ENCODE measurements at regions not wholly inside any gene's neighbourhood (a gene's known extent, or its start where the extent isn't known, plus 50 kb on each side); places are given as distances from the start of the nearest gene placed in this dataset.
A peak's percentile ranks its signal among the peaks of the same experiment; 100 is the strongest.

DNA sequence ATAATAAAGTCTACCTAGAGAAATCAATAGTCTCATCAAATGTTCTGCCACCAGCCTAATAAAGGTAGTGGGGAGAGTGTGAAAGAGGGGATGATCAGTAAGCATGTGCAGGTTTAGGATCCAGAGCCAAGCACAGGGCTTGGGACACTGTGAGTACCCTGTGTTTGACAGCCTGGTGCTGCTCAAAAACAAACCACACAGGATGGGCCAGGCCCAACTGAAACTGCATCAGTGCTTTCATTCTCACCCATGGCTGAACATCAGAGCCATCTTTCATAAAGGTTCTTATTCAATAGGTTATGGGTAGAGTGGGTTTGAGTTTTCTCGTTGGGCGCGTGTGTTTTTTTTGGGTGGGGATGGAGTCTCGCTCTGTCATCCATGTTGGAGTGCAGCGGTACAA, 87.3 kb upstream of the NHSL1 start:
- Histone ChIP-seq H3K4me1 (ENCODE audit: control insufficient read depth in 1 of 2, insufficient read depth in 2 of 2, low read length in 2 of 2) (peaks cover 0 to 8% of the 10 kb centered on the region in 2 experiments; a peak in 3 of 4 replicates), H2AFZ (ENCODE audit: low read depth, low read length, poor library complexity, severe bottlenecking) (no peak overlapping the region), H3K4me3 (replicated peaks in 1 of 2; ENCODE audit: low read depth in 1 of 2, low read length in 2 of 2) (no peak overlapping the region), H3K36me3 (ENCODE audit: control insufficient read depth in 1 of 2, insufficient read depth in 2 of 2, low read length in 2 of 2) (no peaks in the 10 kb centered on the region), H4K20me1 (ENCODE audit: insufficient read depth) (no peaks in the 10 kb centered on the region), H3K9ac (ENCODE audit: low read length) (no peak overlapping the region), H3K27me3 (ENCODE audit: insufficient read depth, low read length) (no peaks in the 10 kb centered on the region), H3K79me2 (ENCODE audit: insufficient read depth, low read length) (no peaks in the 10 kb centered on the region), H3K4me2 (ENCODE audit: low read length) (no peak overlapping the region), H3K27ac (ENCODE audit: low read depth, low read length) (no peak overlapping the region), H3K9me3 (ENCODE audit: control insufficient read depth in 1 of 2, insufficient read depth in 1 of 2, low read depth in 1 of 2, low read length in 2 of 2) (no peaks in the 10 kb centered on the region), H3K9me2 (ENCODE audit: insufficient read depth) (no peaks in the 10 kb centered on the region)
- no TSS peak for BruUV-seq (replicated peaks)
- intact Hi-C loops (cut with micrococcal nuclease): no loop called here
- POLR2A ChIA-PET: interaction anchor here (1.6 kb wide), 1 partner anchor 12 kb away, joined by 3 read pairs; no protein-coding TSS in a partner anchor
- TF ChIP-seq SP1 (IDR thresholded peaks at IDR 0.05; ENCODE audit: low read depth): no peak
- no peak for TF ChIP-seq CEBPB (IDR thresholded peaks at IDR 0.05; ENCODE audit: low read depth)
- no peak for ATAC-seq
- CTCF ChIA-PET: no interaction called here
- RAD21 ChIA-PET (ENCODE audit: low non-redundant PET in 1 of 2, low total read pairs in 2 of 2, uncharacterized antibody in 2 of 2, unreplicated experiment in 2 of 2): interaction anchor here in 1 of 2 experiments (0.7 kb wide), 1 partner anchor 157 kb away, joined by 4 read pairs; no protein-coding TSS in a partner anchor
- no peak for DNase-seq (ENCODE audit: low read depth, low spot score)

DNA sequence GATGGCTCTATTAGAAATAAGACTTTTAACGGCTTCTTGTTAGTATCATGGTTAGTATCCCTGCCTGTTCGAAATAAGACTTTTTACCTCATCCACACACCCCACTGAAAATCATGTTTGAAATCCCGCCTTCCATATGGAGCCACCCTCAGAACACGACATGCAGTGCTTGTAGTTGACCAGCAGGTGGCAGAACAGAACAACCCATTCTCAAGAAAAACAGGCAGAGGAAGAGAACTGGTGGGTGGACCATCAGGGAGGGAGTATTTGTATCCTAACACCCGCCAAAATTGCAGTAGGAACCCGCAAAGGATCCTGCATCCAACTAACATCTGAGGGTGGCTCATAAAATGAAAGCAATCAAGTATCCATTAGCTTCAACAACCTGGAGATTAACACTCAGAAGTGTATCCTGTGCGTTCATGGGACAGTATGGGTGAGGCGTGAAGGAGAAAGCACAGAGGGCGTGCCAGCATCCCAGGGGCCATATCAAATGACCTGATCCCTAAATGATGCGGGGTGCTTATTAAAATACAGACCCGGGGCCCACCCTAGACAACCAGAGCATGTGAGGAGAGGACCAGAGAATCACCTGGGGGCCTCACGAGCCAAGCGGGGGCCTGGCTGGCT, 89.6 kb upstream of the NHSL1 start:
- no peaks in the 10 kb centered on the region for H3K9me3 ChIP-seq (ENCODE audit: control insufficient read depth in 1 of 2, insufficient read depth in 1 of 2, low read depth in 1 of 2, low read length in 2 of 2)
- no peaks in the 10 kb centered on the region for H3K9me2 ChIP-seq (ENCODE audit: insufficient read depth)
- CTCF ChIA-PET: interaction anchor here (0.8 to 1.5 kb wide), 3 partner anchors 177 to 240 kb away, joined by 3 to 13 read pairs (median 3); partner anchors contain the start of gene CCDC28A
- no peak overlapping the region for H2AFZ ChIP-seq (ENCODE audit: low read depth, low read length, poor library complexity, severe bottlenecking)
- no peaks in the 10 kb centered on the region for H3K79me2 ChIP-seq (ENCODE audit: insufficient read depth, low read length)
- no TSS peak for BruUV-seq (replicated peaks)
- intact Hi-C loops (cut with micrococcal nuclease): loop anchor here (1.0 to 2.0 kb wide), 2 partner anchors 160 to 177 kb away; no protein-coding TSS in a partner anchor
- TF ChIP-seq CBX3 (IDR thresholded peaks at IDR 0.05; ENCODE audit: low read depth): no peak
- TF ChIP-seq, protein P1, sequence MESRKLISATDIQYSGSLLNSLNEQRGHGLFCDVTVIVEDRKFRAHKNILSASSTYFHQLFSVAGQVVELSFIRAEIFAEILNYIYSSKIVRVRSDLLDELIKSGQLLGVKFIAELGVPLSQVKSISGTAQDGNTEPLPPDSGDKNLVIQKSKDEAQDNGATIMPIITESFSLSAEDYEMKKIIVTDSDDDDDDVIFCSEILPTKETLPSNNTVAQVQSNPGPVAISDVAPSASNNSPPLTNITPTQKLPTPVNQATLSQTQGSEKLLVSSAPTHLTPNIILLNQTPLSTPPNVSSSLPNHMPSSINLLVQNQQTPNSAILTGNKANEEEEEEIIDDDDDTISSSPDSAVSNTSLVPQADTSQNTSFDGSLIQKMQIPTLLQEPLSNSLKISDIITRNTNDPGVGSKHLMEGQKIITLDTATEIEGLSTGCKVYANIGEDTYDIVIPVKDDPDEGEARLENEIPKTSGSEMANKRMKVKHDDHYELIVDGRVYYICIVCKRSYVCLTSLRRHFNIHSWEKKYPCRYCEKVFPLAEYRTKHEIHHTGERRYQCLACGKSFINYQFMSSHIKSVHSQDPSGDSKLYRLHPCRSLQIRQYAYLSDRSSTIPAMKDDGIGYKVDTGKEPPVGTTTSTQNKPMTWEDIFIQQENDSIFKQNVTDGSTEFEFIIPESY (IDR thresholded peaks at IDR 0.05; ENCODE audit: extremely low read depth, insufficient replicate concordance, low read length): no peak
- TF ChIP-seq FOSL1 (IDR thresholded peaks at IDR 0.05; ENCODE audit: low read depth): no peak
- TF ChIP-seq, protein P2, sequence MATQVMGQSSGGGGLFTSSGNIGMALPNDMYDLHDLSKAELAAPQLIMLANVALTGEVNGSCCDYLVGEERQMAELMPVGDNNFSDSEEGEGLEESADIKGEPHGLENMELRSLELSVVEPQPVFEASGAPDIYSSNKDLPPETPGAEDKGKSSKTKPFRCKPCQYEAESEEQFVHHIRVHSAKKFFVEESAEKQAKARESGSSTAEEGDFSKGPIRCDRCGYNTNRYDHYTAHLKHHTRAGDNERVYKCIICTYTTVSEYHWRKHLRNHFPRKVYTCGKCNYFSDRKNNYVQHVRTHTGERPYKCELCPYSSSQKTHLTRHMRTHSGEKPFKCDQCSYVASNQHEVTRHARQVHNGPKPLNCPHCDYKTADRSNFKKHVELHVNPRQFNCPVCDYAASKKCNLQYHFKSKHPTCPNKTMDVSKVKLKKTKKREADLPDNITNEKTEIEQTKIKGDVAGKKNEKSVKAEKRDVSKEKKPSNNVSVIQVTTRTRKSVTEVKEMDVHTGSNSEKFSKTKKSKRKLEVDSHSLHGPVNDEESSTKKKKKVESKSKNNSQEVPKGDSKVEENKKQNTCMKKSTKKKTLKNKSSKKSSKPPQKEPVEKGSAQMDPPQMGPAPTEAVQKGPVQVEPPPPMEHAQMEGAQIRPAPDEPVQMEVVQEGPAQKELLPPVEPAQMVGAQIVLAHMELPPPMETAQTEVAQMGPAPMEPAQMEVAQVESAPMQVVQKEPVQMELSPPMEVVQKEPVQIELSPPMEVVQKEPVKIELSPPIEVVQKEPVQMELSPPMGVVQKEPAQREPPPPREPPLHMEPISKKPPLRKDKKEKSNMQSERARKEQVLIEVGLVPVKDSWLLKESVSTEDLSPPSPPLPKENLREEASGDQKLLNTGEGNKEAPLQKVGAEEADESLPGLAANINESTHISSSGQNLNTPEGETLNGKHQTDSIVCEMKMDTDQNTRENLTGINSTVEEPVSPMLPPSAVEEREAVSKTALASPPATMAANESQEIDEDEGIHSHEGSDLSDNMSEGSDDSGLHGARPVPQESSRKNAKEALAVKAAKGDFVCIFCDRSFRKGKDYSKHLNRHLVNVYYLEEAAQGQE (IDR thresholded peaks at IDR 0.05; ENCODE audit: low read depth): no peak
- TF ChIP-seq RAD21 (IDR thresholded peaks at IDR 0.05; ENCODE audit: low read depth): peak; percentile 91
- TF ChIP-seq, protein P3, sequence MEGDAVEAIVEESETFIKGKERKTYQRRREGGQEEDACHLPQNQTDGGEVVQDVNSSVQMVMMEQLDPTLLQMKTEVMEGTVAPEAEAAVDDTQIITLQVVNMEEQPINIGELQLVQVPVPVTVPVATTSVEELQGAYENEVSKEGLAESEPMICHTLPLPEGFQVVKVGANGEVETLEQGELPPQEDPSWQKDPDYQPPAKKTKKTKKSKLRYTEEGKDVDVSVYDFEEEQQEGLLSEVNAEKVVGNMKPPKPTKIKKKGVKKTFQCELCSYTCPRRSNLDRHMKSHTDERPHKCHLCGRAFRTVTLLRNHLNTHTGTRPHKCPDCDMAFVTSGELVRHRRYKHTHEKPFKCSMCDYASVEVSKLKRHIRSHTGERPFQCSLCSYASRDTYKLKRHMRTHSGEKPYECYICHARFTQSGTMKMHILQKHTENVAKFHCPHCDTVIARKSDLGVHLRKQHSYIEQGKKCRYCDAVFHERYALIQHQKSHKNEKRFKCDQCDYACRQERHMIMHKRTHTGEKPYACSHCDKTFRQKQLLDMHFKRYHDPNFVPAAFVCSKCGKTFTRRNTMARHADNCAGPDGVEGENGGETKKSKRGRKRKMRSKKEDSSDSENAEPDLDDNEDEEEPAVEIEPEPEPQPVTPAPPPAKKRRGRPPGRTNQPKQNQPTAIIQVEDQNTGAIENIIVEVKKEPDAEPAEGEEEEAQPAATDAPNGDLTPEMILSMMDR (IDR thresholded peaks at IDR 0.05 in 2 of 3, conservative IDR thresholded peaks at IDR 0.05 in 1 of 3; ENCODE audit: borderline replicate concordance in 1 of 3, insufficient read depth in 1 of 3, low read depth in 2 of 3, low read length in 2 of 3): peak; percentile 76 to 94 (median 88); a peak in 5 of 6 replicates
- TF ChIP-seq JUND (IDR thresholded peaks at IDR 0.05): no peak
- RAD21 ChIA-PET (ENCODE audit: low non-redundant PET in 1 of 2, low total read pairs in 2 of 2, uncharacterized antibody in 2 of 2, unreplicated experiment in 2 of 2): no interaction called here
- no peak overlapping the region for H3K27ac ChIP-seq (ENCODE audit: low read depth, low read length)
- no peak overlapping the region for H3K4me3 ChIP-seq (replicated peaks in 1 of 2; ENCODE audit: low read depth in 1 of 2, low read length in 2 of 2)
- no peaks in the 10 kb centered on the region for H4K20me1 ChIP-seq (ENCODE audit: insufficient read depth)
- H3K4me1 ChIP-seq (ENCODE audit: control insufficient read depth in 1 of 2, insufficient read depth in 2 of 2, low read length in 2 of 2): peaks cover 6 to 25% of the 10 kb centered on the region in 2 experiments; a peak in 3 of 4 replicates
- H3K4me2 ChIP-seq (ENCODE audit: low read length): peak overlapping the region; percentile 13
- H3K27me3 ChIP-seq (ENCODE audit: insufficient read depth, low read length): no peaks in the 10 kb centered on the region
- H3K36me3 ChIP-seq (ENCODE audit: control insufficient read depth in 1 of 2, insufficient read depth in 2 of 2, low read length in 2 of 2): no peaks in the 10 kb centered on the region
- H3K9ac ChIP-seq (ENCODE audit: low read length): no peak overlapping the region
- POLR2A ChIA-PET: no interaction called here
- peak; percentile 67 for DNase-seq (ENCODE audit: low read depth, low spot score)
- peak; percentile 64 for ATAC-seq
